ENCODE measurements at regions not wholly inside any gene's neighbourhood (a gene's known extent, or its start where the extent isn't known, plus 50 kb on each side); places are given as distances from the start of the nearest gene placed in this dataset.

- Histone ChIP-seq H3K27me3 (replicated peaks; ENCODE audit: insufficient read depth) (no peaks in the 10 kb centered on the region), H3K4me1 (ENCODE audit: control insufficient read depth in 1 of 2, low read depth in 2 of 2) (no peaks in the 10 kb centered on the region), H3K36me3 (no peaks in the 10 kb centered on the region), H3K9me3 (no peaks in the 10 kb centered on the region), H3K4me3 (no peak overlapping the region), H3K27ac (no peak overlapping the region)
- DNase-seq (ENCODE audit: low spot score) = no peak
- ATAC-seq (ENCODE audit: insufficient number of reproducible peaks, low FRiP score, low read depth) = no peak
- TF ChIP-seq CTCF (IDR thresholded peaks at IDR 0.05) = no peak
Measured at GRCh38 chr9:87100001-87100400, 152.7 kb upstream of the GAS1 start.

GRCh38 chr9:87102126-87102525 lies 154.8 kb upstream of the GAS1 start:
- DNase-seq (ENCODE audit: low spot score) (no peak), ATAC-seq (ENCODE audit: insufficient number of reproducible peaks, low FRiP score, low read depth) (no peak)
- Histone ChIP-seq H3K4me1 (ENCODE audit: control insufficient read depth in 1 of 2, low read depth in 2 of 2) (no peaks in the 10 kb centered on the region), H3K36me3 (no peaks in the 10 kb centered on the region), H3K9me3 (no peaks in the 10 kb centered on the region), H3K27ac (no peak overlapping the region), H3K27me3 (replicated peaks; ENCODE audit: insufficient read depth) (no peaks in the 10 kb centered on the region), H3K4me3 (no peak overlapping the region)
- TF ChIP-seq CTCF (IDR thresholded peaks at IDR 0.05) = no peak

GRCh38 chr9:87107072-87107471 lies 159.8 kb upstream of the GAS1 start:
- ATAC-seq (ENCODE audit: insufficient number of reproducible peaks, low FRiP score, low read depth) (no peak), DNase-seq (ENCODE audit: low spot score) (no peak)
- no peak for TF ChIP-seq CTCF (IDR thresholded peaks at IDR 0.05)
- Histone ChIP-seq H3K4me1 (ENCODE audit: control insufficient read depth in 1 of 2, low read depth in 2 of 2) (peaks cover 10 to 23% of the 10 kb centered on the region in 2 donors), H3K9me3 (no peaks in the 10 kb centered on the region), H3K36me3 (no peaks in the 10 kb centered on the region), H3K27ac (no peak overlapping the region), H3K27me3 (replicated peaks; ENCODE audit: insufficient read depth) (no peaks in the 10 kb centered on the region), H3K4me3 (no peak overlapping the region)

- H3K27ac ChIP-seq = no peak overlapping the region
- no peaks in the 10 kb centered on the region for H3K9me3 ChIP-seq
- ATAC-seq (ENCODE audit: insufficient number of reproducible peaks, low FRiP score, low read depth) = no peak
- no peaks in the 10 kb centered on the region for H3K27me3 ChIP-seq (replicated peaks; ENCODE audit: insufficient read depth)
- DNase-seq (ENCODE audit: low spot score) = no peak
- H3K4me1 ChIP-seq (ENCODE audit: control insufficient read depth in 1 of 2, low read depth in 2 of 2) = peaks cover 10 to 23% of the 10 kb centered on the region in 2 donors
- H3K4me3 ChIP-seq = no peak overlapping the region
- no peaks in the 10 kb centered on the region for H3K36me3 ChIP-seq
- no peak for TF ChIP-seq CTCF (IDR thresholded peaks at IDR 0.05)
Measured at GRCh38 chr9:87108661-87109060, 161.4 kb upstream of the GAS1 start.

GRCh38 chr9:87109231-87109631 lies 161.9 kb upstream of the GAS1 start:
- peaks cover 10 to 23% of the 10 kb centered on the region in 2 donors for H3K4me1 ChIP-seq (ENCODE audit: control insufficient read depth in 1 of 2, low read depth in 2 of 2)
- TF ChIP-seq CTCF (IDR thresholded peaks at IDR 0.05) = no peak
- H3K36me3 ChIP-seq = no peaks in the 10 kb centered on the region
- DNase-seq (ENCODE audit: low spot score) (no peak), ATAC-seq (ENCODE audit: insufficient number of reproducible peaks, low FRiP score, low read depth) (no peak)
- H3K27me3 ChIP-seq (replicated peaks; ENCODE audit: insufficient read depth) = no peaks in the 10 kb centered on the region
- H3K9me3 ChIP-seq = no peaks in the 10 kb centered on the region
- H3K4me3 ChIP-seq = no peak overlapping the region
- no peak overlapping the region for H3K27ac ChIP-seq
